GM23248 (cell line): ENCODE measurements at regions not wholly inside any gene's neighbourhood (a gene's known extent, or its start where the extent isn't known, plus 50 kb on each side); places are given as distances from the start of the nearest gene placed in this dataset.
A peak's percentile ranks its signal among the peaks of the same experiment; 100 is the strongest.

ENCODE experiments used
- DNase-seq: peaks from one replicate; pipeline ENCODE4 v3.0.0-alpha.2; 2015
- H2AFZ ChIP-seq: fragments of 200-600 bp; sonication (generic); 2 replicates; pipeline ENCODE4 v1.6.1; 2016; ENCODE audit warnings: antibody characterized with exemption
- H3F3A ChIP-seq: fragments of 200-600 bp; sonication (generic); 2 replicates; pipeline ENCODE4 v1.6.1; 2016; ENCODE audit warnings: mild to moderate bottlenecking, antibody characterized with exemption, mixed run types; ENCODE audit not compliant: insufficient read depth
- H3K27ac ChIP-seq: fragments of 200-600 bp; sonication (generic); 2 replicates; pipeline ENCODE4 v1.5.1; 2016; ENCODE audit warnings: mild to moderate bottlenecking
- H3K27me3 ChIP-seq: fragments of 200-600 bp; sonication (generic); replicated peaks from 2 replicates; pipeline ENCODE4 v1.6.1; 2016; ENCODE audit warnings: mild to moderate bottlenecking; ENCODE audit not compliant: insufficient read depth
- H3K36me3 ChIP-seq: fragments of 200-600 bp; sonication (generic); 2 replicates; pipeline ENCODE4 v1.6.1; 2016; ENCODE audit warnings: low read depth, mild to moderate bottlenecking
- H3K4me1 ChIP-seq: fragments of 200-600 bp; sonication (generic); 2 replicates; pipeline ENCODE4 v1.6.1; 2016; ENCODE audit warnings: mild to moderate bottlenecking; ENCODE audit not compliant: insufficient read depth
- H3K4me2 ChIP-seq: fragments of 200-600 bp; sonication (generic); one replicate; pipeline ENCODE4 v1.6.1; 2016; ENCODE audit warnings: mild to moderate bottlenecking; ENCODE audit not compliant: unreplicated experiment
- H3K4me3 ChIP-seq: fragments of 200-600 bp; sonication (generic); 2 replicates; pipeline ENCODE4 v1.5.1; 2016; ENCODE audit warnings: mild to moderate bottlenecking
- H3K79me2 ChIP-seq: fragments of 200-600 bp; sonication (generic); 2 replicates; pipeline ENCODE4 v1.6.1; 2016; ENCODE audit warnings: mild to moderate bottlenecking; ENCODE audit not compliant: insufficient read depth
- H3K9ac ChIP-seq: fragments of 200-600 bp; sonication (generic); 2 replicates; pipeline ENCODE4 v1.6.1; 2016; ENCODE audit warnings: mild to moderate bottlenecking
- H3K9me2 ChIP-seq: fragments of 200-600 bp; sonication (generic); 2 replicates; pipeline ENCODE4 v1.6.1; 2016; ENCODE audit warnings: mixed run types, mild to moderate bottlenecking, moderate library complexity; ENCODE audit not compliant: insufficient read depth
- H3K9me3 ChIP-seq: fragments of 200-600 bp; sonication (generic); one replicate; pipeline ENCODE4 v1.6.1; 2017; ENCODE audit warnings: low read depth
- H4K20me1 ChIP-seq: fragments of 200-600 bp; sonication (generic); 2 replicates; pipeline ENCODE4 v1.6.0; 2016; ENCODE audit not compliant: insufficient read depth
- EZH2 ChIP-seq: fragments of 200-600 bp; sonication (generic); IDR thresholded peaks from 2 replicates; pipeline ENCODE4 v1.6.1; 2018; ENCODE audit warnings: antibody characterized with exemption, mild to moderate bottlenecking; ENCODE audit not compliant: insufficient read depth, poor library complexity, severe bottlenecking
- EZH2phosphoT487 ChIP-seq: fragments of 200-600 bp; sonication (generic); IDR thresholded peaks from 2 replicates; pipeline ENCODE4 v1.6.1; 2018; ENCODE audit warnings: antibody characterized with exemption, moderate library complexity, mild to moderate bottlenecking, low read depth; ENCODE audit not compliant: insufficient read depth
- WGBS, 2 experiments: methylation state at CpG; one replicate each; pipeline ENCODE4 v1.1.6; 2015 to 2017; ENCODE audit warnings: low lambda C conversion rate in 2 of 2, low coverage in 1 of 2; ENCODE audit errors: missing lambda C conversion rate in 2 of 2; 5-methylcytosine and 5-hydroxymethylcytosine counted together
- in situ Hi-C: fragments of 300-500 bp; cut with MboI; formaldehyde crosslinking; loops from 2 replicates; pipeline ENCODE4 v1.15.0; 2020

GRCh38 chr12:76249501-76249900 is 98.7 kb downstream of the BBS10 start:
- Histone ChIP-seq H3K4me3 (no peak overlapping the region), H3F3A (no peaks in the 10 kb centered on the region), H3K27me3 (no peaks in the 10 kb centered on the region)

GRCh38 chr12:76247992-76248391 is 100.2 kb downstream of the BBS10 start:
- no peak overlapping the region for H3K4me2 ChIP-seq
- DNase-seq = no peak
- H3K4me3 ChIP-seq = no peak overlapping the region
- in situ Hi-C loops = no loop called here
- H3K79me2 ChIP-seq = no peaks in the 10 kb centered on the region
- no peak overlapping the region for H3K9ac ChIP-seq
- H4K20me1 ChIP-seq = no peaks in the 10 kb centered on the region
- peaks cover 6% of the 10 kb centered on the region for H3F3A ChIP-seq
- no peak overlapping the region for H3K27ac ChIP-seq
- WGBS, 2 experiments = 59 to 83% methylated on average over 1 of the region's 1 CpG
- H3K9me3 ChIP-seq = no peaks in the 10 kb centered on the region
- TF ChIP-seq EZH2 = no peak
- H2AFZ ChIP-seq = no peak overlapping the region
- no peaks in the 10 kb centered on the region for H3K36me3 ChIP-seq
- H3K4me1 ChIP-seq = peaks cover 16% of the 10 kb centered on the region
- no peaks in the 10 kb centered on the region for H3K27me3 ChIP-seq
- no peaks in the 10 kb centered on the region for H3K9me2 ChIP-seq

More at GRCh38 chr12:76249501-76249900, 98.7 kb downstream of the BBS10 start:
- Histone ChIP-seq H3K27ac (no peak overlapping the region), H3K9ac (no peak overlapping the region), H3K9me2 (no peaks in the 10 kb centered on the region), H3K4me2 (no peak overlapping the region), H3K4me1 (peaks cover 11% of the 10 kb centered on the region), H3K79me2 (no peaks in the 10 kb centered on the region), H3K36me3 (no peaks in the 10 kb centered on the region), H2AFZ (no peak overlapping the region), H3K9me3 (no peaks in the 10 kb centered on the region), H4K20me1 (no peaks in the 10 kb centered on the region)
- TF ChIP-seq EZH2 = no peak
- TF ChIP-seq EZH2phosphoT487 = no peak
- 46 to 54% methylated on average over 2 of the region's 2 CpGs for WGBS, 2 experiments
- no peak for DNase-seq
- in situ Hi-C loops = no loop called here

GRCh38 chr12:76247026-76247646 is 101.1 kb downstream of the BBS10 start:
- no peaks in the 10 kb centered on the region for H3K36me3 ChIP-seq
- no peak overlapping the region for H3K27ac ChIP-seq
- no peaks in the 10 kb centered on the region for H3K9me3 ChIP-seq
- peaks cover 13% of the 10 kb centered on the region for H3F3A ChIP-seq
- no peak overlapping the region for H3K4me3 ChIP-seq
- no peak overlapping the region for H3K4me2 ChIP-seq
- H2AFZ ChIP-seq = no peak overlapping the region
- TF ChIP-seq EZH2 (no peak), EZH2phosphoT487 (no peak)
- WGBS, 2 experiments = 83 to 86% methylated on average over 4 of the region's 4 CpGs
- H3K79me2 ChIP-seq = no peaks in the 10 kb centered on the region
- no peaks in the 10 kb centered on the region for H4K20me1 ChIP-seq
- DNase-seq = peak; percentile 63
- in situ Hi-C loops = no loop called here
- no peaks in the 10 kb centered on the region for H3K27me3 ChIP-seq
- no peaks in the 10 kb centered on the region for H3K9me2 ChIP-seq
- no peak overlapping the region for H3K9ac ChIP-seq
- peaks cover 24% of the 10 kb centered on the region for H3K4me1 ChIP-seq

- H3K9me2 ChIP-seq = no peaks in the 10 kb centered on the region
Observed at GRCh38 chr12:76246611-76247010, 101.6 kb downstream of the BBS10 start.

GRCh38 chr12:76244300-76244699 is 103.9 kb downstream of the BBS10 start:
- H3K4me3 ChIP-seq = no peak overlapping the region
- in situ Hi-C loops = no loop called here
- DNase-seq = no peak
- no peak overlapping the region for H2AFZ ChIP-seq
- no peaks in the 10 kb centered on the region for H3K79me2 ChIP-seq
- H3K27ac ChIP-seq = no peak overlapping the region
- no peak overlapping the region for H3K4me2 ChIP-seq
- H3K9me2 ChIP-seq = no peaks in the 10 kb centered on the region
- peaks cover 13% of the 10 kb centered on the region for H3F3A ChIP-seq
- no peak overlapping the region for H3K9ac ChIP-seq
- no peaks in the 10 kb centered on the region for H3K9me3 ChIP-seq
- H3K27me3 ChIP-seq = no peaks in the 10 kb centered on the region
- H3K4me1 ChIP-seq = peaks cover 14% of the 10 kb centered on the region
- 49 to 50% methylated on average over 3 of the region's 3 CpGs for WGBS, 2 experiments
- no peaks in the 10 kb centered on the region for H4K20me1 ChIP-seq
- H3K36me3 ChIP-seq = no peaks in the 10 kb centered on the region
- TF ChIP-seq EZH2 = no peak
- TF ChIP-seq EZH2phosphoT487 = no peak

More at GRCh38 chr12:76246611-76247010, 101.6 kb downstream of the BBS10 start:
- Histone ChIP-seq H3K36me3 (no peaks in the 10 kb centered on the region), H3K9me3 (no peaks in the 10 kb centered on the region), H3K4me3 (no peak overlapping the region), H3K4me2 (no peak overlapping the region), H3K4me1 (peaks cover 25% of the 10 kb centered on the region), H4K20me1 (no peaks in the 10 kb centered on the region), H3K9ac (no peak overlapping the region), H3F3A (peaks cover 13% of the 10 kb centered on the region), H3K79me2 (no peaks in the 10 kb centered on the region), H3K27me3 (no peaks in the 10 kb centered on the region), H2AFZ (no peak overlapping the region), H3K27ac (no peak overlapping the region)
- WGBS, 2 experiments = 53 to 62% methylated on average over 2 of the region's 2 CpGs
- TF ChIP-seq EZH2 (no peak), EZH2phosphoT487 (no peak)
- in situ Hi-C loops = no loop called here
- DNase-seq = no peak
